GM18951 (cell line): ENCODE measurements at regions not wholly inside any gene's neighbourhood (a gene's known extent, or its start where the extent isn't known, plus 50 kb on each side); places are given as distances from the start of the nearest gene placed in this dataset.
A peak's percentile ranks its signal among the peaks of the same experiment; 100 is the strongest.

ENCODE experiments used
- POLR2A ChIP-seq: IDR thresholded peaks from 4 replicates; pipeline ENCODE4 v1.6.1; 2011; ENCODE audit warnings: mild to moderate bottlenecking; ENCODE audit not compliant: insufficient read length, insufficient read depth; ENCODE audit errors: extremely low read depth
- in situ Hi-C: fragments of 300-500 bp; cut with MboI; formaldehyde crosslinking; loops from one replicate; pipeline ENCODE4 v1.12.0; 2022; ENCODE audit warnings: low sequenced_read_pairs, mixed read lengths, inconsistent platforms; ENCODE audit not compliant: unreplicated experiment

- in situ Hi-C loops, result no loop called here
- no peak for TF ChIP-seq POLR2A
These were observed 60.5 kb upstream of the ULK4 start for GRCh38 chr3:42022355-42022754.

GRCh38 chr3:42020684-42021307 is 58.9 kb upstream of the ULK4 start:
- no peak for TF ChIP-seq POLR2A
- in situ Hi-C loops, result no loop called here

GRCh38 chr3:42019953-42020260 is 58.0 kb upstream of the ULK4 start:
- no peak for TF ChIP-seq POLR2A
- in situ Hi-C loops, result no loop called here

GRCh38 chr3:42019144-42019952 is 57.4 kb upstream of the ULK4 start:
- in situ Hi-C loops, result no loop called here
- TF ChIP-seq POLR2A, result no peak

DNA sequence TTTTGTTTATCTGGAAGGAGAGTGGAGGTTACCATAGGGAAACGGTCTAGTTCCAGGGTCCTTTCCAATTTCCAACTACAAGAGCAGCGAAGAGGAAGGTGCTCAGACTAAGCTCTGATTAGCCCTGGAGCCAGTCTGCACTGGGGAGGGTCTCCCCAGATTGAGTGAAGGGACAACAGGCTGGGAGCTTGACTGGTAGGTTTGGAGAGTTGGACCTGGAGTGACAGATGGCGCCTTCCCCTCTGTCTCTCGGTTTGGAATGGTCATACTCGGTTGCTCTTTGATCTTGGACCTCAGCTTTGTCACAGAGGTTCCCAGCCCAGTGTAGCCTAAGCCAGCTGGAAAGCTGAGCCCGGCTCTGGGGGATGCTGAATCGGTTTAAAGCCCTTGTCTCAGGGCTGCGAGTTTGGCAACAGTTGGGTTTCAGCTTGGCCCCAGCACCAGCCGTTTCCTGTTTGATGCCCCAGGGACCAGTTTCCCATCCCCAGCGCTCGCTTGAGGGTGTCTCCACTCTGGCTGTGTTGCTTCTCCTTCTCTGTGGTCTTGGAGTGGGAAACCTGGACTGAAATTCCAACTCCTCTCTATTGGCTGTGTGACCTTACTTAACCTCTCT is 53.1 kb upstream of the ULK4 start:
- in situ Hi-C loops, result no loop called here

GRCh38 chr3:42014458-42014920 is 52.6 kb upstream of the ULK4 start:
- no peak for TF ChIP-seq POLR2A
- in situ Hi-C loops, result no loop called here

More for the DNA sequence above, 53.1 kb upstream of the ULK4 start:
- TF ChIP-seq POLR2A, result no peak

- TF ChIP-seq POLR2A, result no peak
- in situ Hi-C loops, result no loop called here
These were observed 52.0 kb upstream of the ULK4 start for GRCh38 chr3:42013691-42014457.

GRCh38 chr3:42012935-42013690 is 51.2 kb upstream of the ULK4 start:
- in situ Hi-C loops, result no loop called here
- peak; percentile 58 for TF ChIP-seq POLR2A

GRCh38 chr3:42012383-42012934 is 50.6 kb upstream of the ULK4 start:
- no peak for TF ChIP-seq POLR2A
- in situ Hi-C loops, result no loop called here
